ENCODE measurements at regions not wholly inside any gene's neighbourhood (a gene's known extent, or its start where the extent isn't known, plus 50 kb on each side); places are given as distances from the start of the nearest gene placed in this dataset.
"Not testable (repeated sequence)": the region's sequence is repeated elsewhere in the genome, so short reads cannot be mapped to it uniquely, and the experiment has no call there.

DNA sequence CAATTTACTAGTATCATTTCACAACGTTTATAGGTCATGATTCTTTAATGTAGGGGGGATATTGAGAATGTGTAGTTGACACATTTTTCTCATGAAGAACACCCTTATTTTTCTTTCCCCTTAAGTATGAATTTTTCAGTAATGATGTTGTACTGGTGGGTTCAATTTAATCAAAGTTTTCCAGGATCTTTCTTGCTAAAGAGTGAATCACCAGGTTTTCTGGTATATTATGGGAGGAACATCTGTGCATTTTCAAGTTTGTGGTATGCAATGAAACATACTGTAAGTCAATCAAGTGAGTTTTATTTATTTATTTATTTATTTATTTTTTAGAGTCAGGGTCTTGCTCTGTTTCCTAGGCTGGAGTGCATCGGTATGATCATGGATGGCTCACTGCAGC, 221.2 kb upstream of the PTGFR start:
- H3K36me3 ChIP-seq (ENCODE audit: low read length), result no peaks in the 10 kb centered on the region
- no peak overlapping the region for H3K27ac ChIP-seq (ENCODE audit: low read depth, low read length)
- TF ChIP-seq EZH2phosphoT487 (conservative IDR thresholded peaks at IDR 0.05; ENCODE audit: low read length), result no peak
- TF ChIP-seq, protein P1, sequence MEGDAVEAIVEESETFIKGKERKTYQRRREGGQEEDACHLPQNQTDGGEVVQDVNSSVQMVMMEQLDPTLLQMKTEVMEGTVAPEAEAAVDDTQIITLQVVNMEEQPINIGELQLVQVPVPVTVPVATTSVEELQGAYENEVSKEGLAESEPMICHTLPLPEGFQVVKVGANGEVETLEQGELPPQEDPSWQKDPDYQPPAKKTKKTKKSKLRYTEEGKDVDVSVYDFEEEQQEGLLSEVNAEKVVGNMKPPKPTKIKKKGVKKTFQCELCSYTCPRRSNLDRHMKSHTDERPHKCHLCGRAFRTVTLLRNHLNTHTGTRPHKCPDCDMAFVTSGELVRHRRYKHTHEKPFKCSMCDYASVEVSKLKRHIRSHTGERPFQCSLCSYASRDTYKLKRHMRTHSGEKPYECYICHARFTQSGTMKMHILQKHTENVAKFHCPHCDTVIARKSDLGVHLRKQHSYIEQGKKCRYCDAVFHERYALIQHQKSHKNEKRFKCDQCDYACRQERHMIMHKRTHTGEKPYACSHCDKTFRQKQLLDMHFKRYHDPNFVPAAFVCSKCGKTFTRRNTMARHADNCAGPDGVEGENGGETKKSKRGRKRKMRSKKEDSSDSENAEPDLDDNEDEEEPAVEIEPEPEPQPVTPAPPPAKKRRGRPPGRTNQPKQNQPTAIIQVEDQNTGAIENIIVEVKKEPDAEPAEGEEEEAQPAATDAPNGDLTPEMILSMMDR (IDR thresholded peaks at IDR 0.05; ENCODE audit: insufficient read depth, low read length, poor library complexity, severe bottlenecking), result no peak
- H3K4me2 ChIP-seq (ENCODE audit: low read depth, low read length, poor library complexity, severe bottlenecking), result no peak overlapping the region
- no peaks in the 10 kb centered on the region for H3K27me3 ChIP-seq (ENCODE audit: low read length)
- no peaks in the 10 kb centered on the region for H3F3A ChIP-seq (ENCODE audit: insufficient read depth)
- H3K9me3 ChIP-seq (ENCODE audit: insufficient read depth, low read length), result no peaks in the 10 kb centered on the region
- H2AFZ ChIP-seq (ENCODE audit: low read depth, low read length, severe bottlenecking), result no peak overlapping the region
- no peak overlapping the region for H3K4me3 ChIP-seq (ENCODE audit: insufficient read depth, low read length, poor library complexity, severe bottlenecking)
- no peaks in the 10 kb centered on the region for H3K79me2 ChIP-seq (ENCODE audit: insufficient read depth, low read length)
- no peaks in the 10 kb centered on the region for H4K20me1 ChIP-seq (ENCODE audit: low read depth, low read length)
- H3K9me2 ChIP-seq (replicated peaks; ENCODE audit: insufficient read depth, low read length), result no peaks in the 10 kb centered on the region
- H3K9ac ChIP-seq (ENCODE audit: low read length), result no peak overlapping the region

DNA sequence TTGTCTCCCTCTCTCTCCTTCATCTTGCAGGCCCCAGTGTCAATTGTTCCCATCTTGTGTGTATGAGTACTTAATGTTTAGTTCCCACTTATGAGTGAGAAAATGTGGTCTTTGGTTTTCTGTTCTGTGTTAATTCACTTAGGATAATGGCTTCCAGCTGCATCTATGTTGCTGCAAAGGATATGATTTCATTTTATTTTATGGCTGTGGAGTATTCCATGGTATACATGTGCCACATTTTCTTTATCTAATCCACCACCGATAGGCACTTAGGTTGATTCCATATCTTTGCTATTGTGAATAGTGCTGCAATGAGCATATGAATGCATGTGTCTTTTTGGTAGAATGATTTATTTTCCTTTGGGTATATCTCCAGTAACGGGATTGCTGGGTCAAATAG, 219.4 kb upstream of the PTGFR start:
- H3K9ac ChIP-seq (ENCODE audit: low read length); H2AFZ ChIP-seq (ENCODE audit: low read depth, low read length, severe bottlenecking); H3K27me3 ChIP-seq (ENCODE audit: low read length); H3K9me3 ChIP-seq (ENCODE audit: insufficient read depth, low read length); H3K9me2 ChIP-seq (replicated peaks; ENCODE audit: insufficient read depth, low read length); H3K36me3 ChIP-seq (ENCODE audit: low read length); H3K4me2 ChIP-seq (ENCODE audit: low read depth, low read length, poor library complexity, severe bottlenecking); H3K4me3 ChIP-seq (ENCODE audit: insufficient read depth, low read length, poor library complexity, severe bottlenecking); H3K27ac ChIP-seq (ENCODE audit: low read depth, low read length); H3K79me2 ChIP-seq (ENCODE audit: insufficient read depth, low read length); H4K20me1 ChIP-seq (ENCODE audit: low read depth, low read length); H3F3A ChIP-seq (ENCODE audit: insufficient read depth): not testable (repeated sequence)

- H3K4me2 ChIP-seq (ENCODE audit: low read depth, low read length, poor library complexity, severe bottlenecking), result no peak overlapping the region
- no peaks in the 10 kb centered on the region for H3F3A ChIP-seq (ENCODE audit: insufficient read depth)
- no peak overlapping the region for H3K9ac ChIP-seq (ENCODE audit: low read length)
- no peak overlapping the region for H3K4me3 ChIP-seq (ENCODE audit: insufficient read depth, low read length, poor library complexity, severe bottlenecking)
- TF ChIP-seq, protein P1 (IDR thresholded peaks at IDR 0.05; ENCODE audit: insufficient read depth, low read length, poor library complexity, severe bottlenecking), result no peak
- no peak for TF ChIP-seq EZH2phosphoT487 (conservative IDR thresholded peaks at IDR 0.05; ENCODE audit: low read length)
- no peaks in the 10 kb centered on the region for H3K79me2 ChIP-seq (ENCODE audit: insufficient read depth, low read length)
- H3K9me2 ChIP-seq (replicated peaks; ENCODE audit: insufficient read depth, low read length), result no peaks in the 10 kb centered on the region
- H3K27me3 ChIP-seq (ENCODE audit: low read length), result no peaks in the 10 kb centered on the region
- H3K36me3 ChIP-seq (ENCODE audit: low read length), result no peaks in the 10 kb centered on the region
- H2AFZ ChIP-seq (ENCODE audit: low read depth, low read length, severe bottlenecking), result no peak overlapping the region
- H3K27ac ChIP-seq (ENCODE audit: low read depth, low read length), result no peak overlapping the region
- no peaks in the 10 kb centered on the region for H4K20me1 ChIP-seq (ENCODE audit: low read depth, low read length)
- no peaks in the 10 kb centered on the region for H3K9me3 ChIP-seq (ENCODE audit: insufficient read depth, low read length)
Observed at GRCh38 chr1:78274814-78275213, 216.0 kb upstream of the PTGFR start.

- Histone ChIP-seq H2AFZ (ENCODE audit: low read depth, low read length, severe bottlenecking) (no peak overlapping the region), H3K27me3 (ENCODE audit: low read length) (no peaks in the 10 kb centered on the region), H3K4me3 (ENCODE audit: insufficient read depth, low read length, poor library complexity, severe bottlenecking) (no peak overlapping the region), H3F3A (ENCODE audit: insufficient read depth) (no peaks in the 10 kb centered on the region), H3K79me2 (ENCODE audit: insufficient read depth, low read length) (no peaks in the 10 kb centered on the region), H3K9me2 (replicated peaks; ENCODE audit: insufficient read depth, low read length) (no peaks in the 10 kb centered on the region), H4K20me1 (ENCODE audit: low read depth, low read length) (no peaks in the 10 kb centered on the region), H3K4me2 (ENCODE audit: low read depth, low read length, poor library complexity, severe bottlenecking) (no peak overlapping the region), H3K9me3 (ENCODE audit: insufficient read depth, low read length) (no peaks in the 10 kb centered on the region), H3K27ac (ENCODE audit: low read depth, low read length) (no peak overlapping the region), H3K9ac (ENCODE audit: low read length) (no peak overlapping the region), H3K36me3 (ENCODE audit: low read length) (no peaks in the 10 kb centered on the region)
- no peak for TF ChIP-seq EZH2phosphoT487 (conservative IDR thresholded peaks at IDR 0.05; ENCODE audit: low read length)
- TF ChIP-seq, protein P1 (IDR thresholded peaks at IDR 0.05; ENCODE audit: insufficient read depth, low read length, poor library complexity, severe bottlenecking), result no peak
Observed at GRCh38 chr1:78275456-78275855, 215.3 kb upstream of the PTGFR start.
